Transverse colon (tissue), 4 donors: ENCODE measurements at regions not wholly inside any gene's neighbourhood (a gene's known extent, or its start where the extent isn't known, plus 50 kb on each side); places are given as distances from the start of the nearest gene placed in this dataset.

Experiments used
- DNase-seq: peaks from one replicate; pipeline ENCODE4 v3.0.0-alpha.2; 2019
- H3K27ac ChIP-seq, 4 donors: fragments of 200-600 bp; sonication (generic); 2 replicates each; pipeline ENCODE4 v1.5.1; 2016 to 2018; ENCODE audit warnings: inconsistent platforms in 4 of 4
- H3K27me3 ChIP-seq: fragments of 200-600 bp; sonication (generic); 2 replicates; pipeline ENCODE4 v1.5.1; 2017; ENCODE audit warnings: inconsistent platforms
- H3K36me3 ChIP-seq, 4 donors: fragments of 200-600 bp; sonication (generic); 2 replicates each; pipeline ENCODE4 v1.5.1; 2017 to 2019; ENCODE audit warnings: inconsistent platforms in 4 of 4
- H3K4me1 ChIP-seq, 4 donors: fragments of 200-600 bp; sonication (generic); 2 replicates each; pipeline ENCODE4 v1.5.1; 2017 to 2020; ENCODE audit warnings: inconsistent platforms in 4 of 4
- H3K4me3 ChIP-seq, 4 donors: fragments of 200-600 bp; sonication (generic); 1 replicate in 1 of 4; 2 replicates in 3 of 4; pipeline versions ENCODE4 v1.5.1 to v1.6.1; 2017 to 2019; ENCODE audit warnings: inconsistent platforms in 4 of 4
- H3K9me3 ChIP-seq, 2 donors: fragments of 200-600 bp; sonication (generic); 2 replicates each; pipeline ENCODE4 v1.5.1; 2017 to 2019; ENCODE audit warnings: inconsistent platforms in 2 of 2
- CTCF ChIP-seq, 5 experiments: fragments of 200-600 bp in 3 of 5; fragments of 450-650 bp in 2 of 5; sonication (generic) in 3 of 5; IDR thresholded peaks; 1 replicate in 2 of 5; 2 replicates in 3 of 5; pipeline ENCODE4 v1.5.1; 2016 to 2017; ENCODE audit warnings: antibody characterized with exemption in 5 of 5, inconsistent platforms in 3 of 5, mild to moderate bottlenecking in 2 of 5, moderate library complexity in 1 of 5
- EP300 ChIP-seq: sonication (generic); formaldehyde crosslinking; IDR thresholded peaks from one replicate; pipeline ENCODE4 v1.6.1; 2017; ENCODE audit warnings: antibody characterized with exemption, low read depth
- POLR2A ChIP-seq: fragments of 450-650 bp; IDR thresholded peaks from one replicate; pipeline ENCODE4 v1.6.1; 2016; ENCODE audit warnings: antibody characterized with exemption, mild to moderate bottlenecking, moderate library complexity
- POLR2AphosphoS5 ChIP-seq, 3 donors: sonication (generic); formaldehyde crosslinking; IDR thresholded peaks; one replicate each; pipeline ENCODE4 v1.6.1; 2016; ENCODE audit warnings: antibody characterized with exemption in 3 of 3
- WGBS, 2 donors: methylation state at CpG; one replicate each; pipeline ENCODE4 v1.1.5; 2018; ENCODE audit warnings: low coverage in 1 of 2; 5-methylcytosine and 5-hydroxymethylcytosine counted together
- in situ Hi-C, 4 donors: fragments of 200-750 bp; cut with MboI; loops; one replicate each; pipeline versions ENCODE4 v1.15.0 to v1.15.1; 2017; ENCODE audit warnings: low sequenced_read_pairs in 3 of 4, low pct_ligation_motif_present in 1 of 4, low pct_unique_long_range_greater_than_20kb in 1 of 4
- intact Hi-C: fragments of 100-400 bp; cut with DNase I; formaldehyde crosslinking; loops from one replicate; pipeline ENCODE4 v1.15.1; 2023; ENCODE audit warnings: low total_unique reads

DNA sequence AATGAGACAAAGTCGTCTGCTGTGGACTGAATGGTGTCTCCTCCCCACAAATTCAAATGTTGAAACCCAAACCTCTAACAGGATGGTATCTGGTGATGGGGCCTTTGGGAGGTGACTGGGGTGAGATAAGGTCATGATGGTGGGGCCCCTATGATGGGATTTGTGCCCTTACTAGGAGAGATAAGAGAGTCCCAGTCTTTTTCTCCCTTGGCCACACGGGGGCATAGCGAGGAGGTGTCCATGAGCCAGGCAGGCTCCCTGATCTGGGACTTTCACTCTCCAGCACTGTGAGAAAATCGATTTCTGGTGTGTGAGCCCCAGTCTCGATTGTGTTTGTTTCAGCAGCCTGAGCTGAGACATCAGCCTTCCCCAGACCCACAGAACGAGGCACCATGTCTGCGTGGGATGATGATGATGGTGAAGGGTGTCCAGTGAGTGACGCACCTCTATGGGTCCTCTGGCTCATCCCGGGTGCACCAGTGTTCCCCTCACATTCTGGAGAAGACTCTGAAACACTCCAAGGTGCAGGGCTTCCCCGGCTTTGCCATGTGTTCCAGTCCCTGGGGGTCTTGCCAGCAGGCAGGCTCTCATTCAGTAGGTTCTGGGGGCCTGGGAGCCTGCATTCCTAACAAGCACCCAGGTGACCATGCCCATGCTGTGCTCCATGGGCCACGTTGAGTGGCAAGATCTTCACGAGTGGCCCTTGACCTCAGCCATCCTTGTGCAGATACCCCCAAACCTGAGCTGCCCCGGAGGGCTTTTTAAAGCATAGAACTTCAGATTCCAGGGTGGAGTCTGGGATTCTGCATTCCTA, 363.0 kb downstream of the CTTN start:
- no peak overlapping the region for H3K27ac ChIP-seq
- intact Hi-C loops, result no loop called here
- no peaks in the 10 kb centered on the region for H3K36me3 ChIP-seq
- TF ChIP-seq EP300 (no peak), CTCF (IDR thresholded peaks at IDR 0.05) (no peak)
- DNase-seq, result no peak
- no peaks in the 10 kb centered on the region for H3K9me3 ChIP-seq
- in situ Hi-C loops, result no loop called here
- H3K4me3 ChIP-seq, result no peak overlapping the region
- WGBS, 2 donors, result 85% methylated on average over 12 of the region's 13 CpGs; no CpG with 5 or more reads in 1 of the 2 donors
- no peaks in the 10 kb centered on the region for H3K27me3 ChIP-seq
- H3K4me1 ChIP-seq, result no peaks in the 10 kb centered on the region

GRCh38 chr11:70761908-70762337, 363.6 kb downstream of the CTTN start:
- Histone ChIP-seq H3K4me3 (no peak overlapping the region), H3K27me3 (no peaks in the 10 kb centered on the region), H3K27ac (no peak overlapping the region), H3K36me3 (no peaks in the 10 kb centered on the region), H3K4me1 (no peaks in the 10 kb centered on the region), H3K9me3 (no peaks in the 10 kb centered on the region)
- 83 to 85% methylated on average over 4 to 11 of the region's 11 CpGs for WGBS, 2 donors
- intact Hi-C loops, result no loop called here
- TF ChIP-seq EP300 (no peak), POLR2A (no peak), CTCF (IDR thresholded peaks at IDR 0.05) (no peak), POLR2AphosphoS5 (IDR thresholded peaks at IDR 0.05) (no peak)
- in situ Hi-C loops, result no loop called here
- no peak for DNase-seq

- H3K4me3 ChIP-seq, result no peak overlapping the region
- H3K9me3 ChIP-seq, result no peaks in the 10 kb centered on the region
- in situ Hi-C loops (no loop called here), intact Hi-C loops (no loop called here)
- no peaks in the 10 kb centered on the region for H3K27me3 ChIP-seq
- no peak overlapping the region for H3K27ac ChIP-seq
- no peak for DNase-seq
- no peaks in the 10 kb centered on the region for H3K36me3 ChIP-seq
- TF ChIP-seq EP300 (no peak), POLR2A (no peak), CTCF (IDR thresholded peaks at IDR 0.05) (no peak), POLR2AphosphoS5 (IDR thresholded peaks at IDR 0.05) (no peak)
- no peaks in the 10 kb centered on the region for H3K4me1 ChIP-seq
- WGBS, 2 donors, result 93% methylated on average over 7 of the region's 7 CpGs; no CpG with 5 or more reads in 1 of the 2 donors
Observed at GRCh38 chr11:70762810-70763209, 364.5 kb downstream of the CTTN start.

GRCh38 chr11:70763606-70764005, 365.3 kb downstream of the CTTN start:
- in situ Hi-C loops (no loop called here), intact Hi-C loops (no loop called here)
- no peaks in the 10 kb centered on the region for H3K4me1 ChIP-seq
- DNase-seq, result no peak
- no peaks in the 10 kb centered on the region for H3K9me3 ChIP-seq
- no peak overlapping the region for H3K4me3 ChIP-seq
- no peak for TF ChIP-seq CTCF (IDR thresholded peaks at IDR 0.05)
- no peak for TF ChIP-seq POLR2A
- no peak for TF ChIP-seq POLR2AphosphoS5 (IDR thresholded peaks at IDR 0.05)
- no peak for TF ChIP-seq EP300
- H3K36me3 ChIP-seq, result no peaks in the 10 kb centered on the region
- no peak overlapping the region for H3K27ac ChIP-seq
- WGBS, 2 donors, result 72% methylated on average over 3 of the region's 3 CpGs; no CpG with 5 or more reads in 1 of the 2 donors
- no peaks in the 10 kb centered on the region for H3K27me3 ChIP-seq
